ENCODE measurements at regions not wholly inside any gene's neighbourhood (a gene's known extent, or its start where the extent isn't known, plus 50 kb on each side); places are given as distances from the start of the nearest gene placed in this dataset.

GRCh38 chr7:1364068-1364905 is 95.0 kb downstream of the MICALL2 start:
- TF ChIP-seq CTCF (IDR thresholded peaks at IDR 0.05 in 4 of 5, conservative IDR thresholded peaks at IDR 0.05 in 1 of 5) (no peak), POLR2A (IDR thresholded peaks at IDR 0.05) (no peak)
- no peak overlapping the region for H3K4me3 ChIP-seq
- H3K36me3 ChIP-seq = no peaks in the 10 kb centered on the region
- no peak for ATAC-seq
- H3K27ac ChIP-seq = no peak overlapping the region
- in situ Hi-C loops (cut with MboI; ENCODE audit: low sequenced_read_pairs in 4 of 4) = no loop called here
- H3K4me1 ChIP-seq = no peaks in the 10 kb centered on the region
- H3K27me3 ChIP-seq = peaks cover 35 to 61% (median 38%) of the 10 kb centered on the region in 3 donors
- intact Hi-C loops (cut with DNase I; ENCODE audit: low total_unique reads) = no loop called here
- H3K9me3 ChIP-seq = no peaks in the 10 kb centered on the region
- no peak for DNase-seq

- H3K4me3 ChIP-seq = no peak overlapping the region
- no peaks in the 10 kb centered on the region for H3K9me3 ChIP-seq
- no peaks in the 10 kb centered on the region for H3K36me3 ChIP-seq
- H3K27ac ChIP-seq = no peak overlapping the region
- peaks cover 41 to 63% (median 43%) of the 10 kb centered on the region in 3 donors for H3K27me3 ChIP-seq
- no peaks in the 10 kb centered on the region for H3K4me1 ChIP-seq
- TF ChIP-seq POLR2A (IDR thresholded peaks at IDR 0.05) (no peak), CTCF (IDR thresholded peaks at IDR 0.05 in 4 of 5, conservative IDR thresholded peaks at IDR 0.05 in 1 of 5) (no peak)
- ATAC-seq = no peak
- no peak for DNase-seq
- in situ Hi-C loops (cut with MboI; ENCODE audit: low sequenced_read_pairs in 4 of 4) = no loop called here
- intact Hi-C loops (cut with DNase I; ENCODE audit: low total_unique reads) = no loop called here
Observed at GRCh38 chr7:1364906-1365570, 94.2 kb downstream of the MICALL2 start.

GRCh38 chr7:1365846-1366245 is 93.4 kb downstream of the MICALL2 start:
- Histone ChIP-seq H3K27ac (no peak overlapping the region), H3K9me3 (no peaks in the 10 kb centered on the region), H3K4me1 (no peaks in the 10 kb centered on the region), H3K36me3 (no peaks in the 10 kb centered on the region), H3K27me3 (peaks cover 48 to 71% (median 51%) of the 10 kb centered on the region in 3 donors), H3K4me3 (no peak overlapping the region)
- ATAC-seq (no peak), DNase-seq (no peak)
- no peak for TF ChIP-seq CTCF (IDR thresholded peaks at IDR 0.05 in 4 of 5, conservative IDR thresholded peaks at IDR 0.05 in 1 of 5)
- TF ChIP-seq POLR2A (IDR thresholded peaks at IDR 0.05) = no peak
- in situ Hi-C loops (cut with MboI; ENCODE audit: low sequenced_read_pairs in 4 of 4) = no loop called here
- intact Hi-C loops (cut with DNase I; ENCODE audit: low total_unique reads) = no loop called here

GRCh38 chr7:1366801-1367405 is 92.4 kb downstream of the MICALL2 start:
- in situ Hi-C loops (cut with MboI; ENCODE audit: low sequenced_read_pairs in 4 of 4) (no loop called here), intact Hi-C loops (cut with DNase I; ENCODE audit: low total_unique reads) (no loop called here)
- no peaks in the 10 kb centered on the region for H3K36me3 ChIP-seq
- H3K27ac ChIP-seq = no peak overlapping the region
- ATAC-seq = no peak
- DNase-seq = no peak
- peaks cover 55 to 81% (median 62%) of the 10 kb centered on the region in 3 donors for H3K27me3 ChIP-seq
- no peaks in the 10 kb centered on the region for H3K9me3 ChIP-seq
- H3K4me3 ChIP-seq = no peak overlapping the region
- no peaks in the 10 kb centered on the region for H3K4me1 ChIP-seq
- TF ChIP-seq CTCF (IDR thresholded peaks at IDR 0.05 in 4 of 5, conservative IDR thresholded peaks at IDR 0.05 in 1 of 5) (no peak), POLR2A (IDR thresholded peaks at IDR 0.05) (no peak)

Measured in gastrocnemius medialis (tissue), 4 donors.